ENCODE measurements at regions not wholly inside any gene's neighbourhood (a gene's known extent, or its start where the extent isn't known, plus 50 kb on each side); places are given as distances from the start of the nearest gene placed in this dataset.

GRCh38 chr16:18003033-18003432, 333.5 kb downstream of the NPIPA8 start:
- TF ChIP-seq EZH2phosphoT487 (IDR thresholded peaks at IDR 0.05; ENCODE audit: insufficient read depth, low read depth) (no peak), EZH2 (IDR thresholded peaks at IDR 0.05; ENCODE audit: insufficient read depth, poor library complexity, severe bottlenecking) (no peak)
